IMR-90 (cell line): ENCODE measurements at regions not wholly inside any gene's neighbourhood (a gene's known extent, or its start where the extent isn't known, plus 50 kb on each side); places are given as distances from the start of the nearest gene placed in this dataset.

Experiments
- ATAC-seq: fragments of 200-7000 bp; cut with Tn5 transposase; 2 replicates; pipeline ENCODE4 v1.9.1; 2020; ENCODE audit warnings: low read depth, mild to moderate bottlenecking, moderate library complexity
- BruUV-seq: library from RNA; stranded (reverse); fragments of 400-500 nt; replicated peaks from 2 replicates; lab custom pipeline; 2021; lab: Mats Ljungman, UMichigan
- CTCF ChIA-PET: fragments of 300-600 bp; formaldehyde crosslinking; extraction: SDS; loops from one replicate; lab custom pipeline; 2021; ENCODE audit warnings: antibody characterized with exemption; lab: Yijun Ruan, JAX
- POLR2A ChIA-PET: fragments of 300-600 bp; sonication (Branson Sonifier 250); formaldehyde crosslinking; loops from one replicate; lab custom pipeline; 2022; ENCODE audit warnings: antibody characterized with exemption; ENCODE audit not compliant: unreplicated experiment; lab: Charles Lee
- DNase-seq: peaks from one replicate; pipeline ENCODE4 v3.0.0; 2013
- H2AFZ ChIP-seq: replicated peaks from 2 replicates; pipeline ENCODE3; 2013; ENCODE audit warnings: low read length, mild to moderate bottlenecking; ENCODE audit not compliant: poor library complexity
- H2AK5ac ChIP-seq: 2 replicates; pipeline ENCODE4 v1.6.1; 2013; ENCODE audit warnings: low read depth, low read length, inconsistent platforms
- H2AK9ac ChIP-seq: replicated peaks from 2 replicates; pipeline ENCODE3; 2013; ENCODE audit warnings: mild to moderate bottlenecking, low read depth, low read length, moderate library complexity; ENCODE audit not compliant: poor library complexity
- H2BK120ac ChIP-seq: 2 replicates; pipeline ENCODE4 v1.6.1; 2013; ENCODE audit warnings: low read depth, low read length, inconsistent platforms
- H2BK15ac ChIP-seq: 3 replicates; pipeline ENCODE4 v1.6.1; 2013; ENCODE audit warnings: low read depth, low read length, inconsistent platforms
- H2BK20ac ChIP-seq: 2 replicates; pipeline ENCODE4 v1.6.1; 2013; ENCODE audit warnings: low read depth, mild to moderate bottlenecking, inconsistent platforms, low read length, moderate library complexity
- H2BK5ac ChIP-seq: 2 replicates; pipeline ENCODE4 v1.6.1; 2013; ENCODE audit warnings: mild to moderate bottlenecking, low read depth, low read length, inconsistent platforms; ENCODE audit not compliant: poor library complexity, severe bottlenecking
- H3K14ac ChIP-seq: replicated peaks from 2 replicates; pipeline ENCODE4 v1.6.1; 2013; ENCODE audit warnings: low read depth, low read length, inconsistent platforms
- H3K18ac ChIP-seq: 2 replicates; pipeline ENCODE4 v1.6.1; 2013; ENCODE audit warnings: low read depth, low read length, control low read depth
- H3K23ac ChIP-seq: 2 replicates; pipeline ENCODE4 v1.6.1; 2013; ENCODE audit warnings: low read depth, low read length, inconsistent platforms
- H3K27ac ChIP-seq: 2 replicates; pipeline ENCODE4 v1.5.1; 2013; ENCODE audit warnings: mild to moderate bottlenecking, control low read depth, low read length; ENCODE audit not compliant: insufficient read depth
- H3K27me3 ChIP-seq: 2 replicates; pipeline ENCODE4 v1.6.1; 2013; ENCODE audit warnings: low read length; ENCODE audit not compliant: control insufficient read depth, insufficient read depth
- H3K36me3 ChIP-seq: 2 replicates; pipeline ENCODE4 v1.6.1; 2013; ENCODE audit warnings: low read length, mixed read lengths; ENCODE audit not compliant: control insufficient read depth, insufficient read depth
- H3K4ac ChIP-seq: 2 replicates; pipeline ENCODE4 v1.6.1; 2013; ENCODE audit warnings: low read depth, low read length, inconsistent platforms
- H3K4me1 ChIP-seq: 2 replicates; pipeline ENCODE4 v1.6.1; 2013; ENCODE audit warnings: low read length, mixed read lengths; ENCODE audit not compliant: control insufficient read depth, insufficient read depth
- H3K4me2 ChIP-seq: 2 replicates; pipeline ENCODE4 v1.6.1; 2013; ENCODE audit warnings: low read depth, mild to moderate bottlenecking, control low read depth, low read length, moderate library complexity
- H3K4me3 ChIP-seq: 2 replicates; pipeline ENCODE4 v1.5.1; 2013; ENCODE audit warnings: low read depth, mild to moderate bottlenecking, control low read depth, low read length, moderate library complexity; ENCODE audit not compliant: insufficient read depth
- H3K56ac ChIP-seq: 2 replicates; pipeline ENCODE4 v1.6.1; 2013; ENCODE audit warnings: low read length, inconsistent platforms; ENCODE audit not compliant: insufficient read depth; ENCODE audit errors: extremely low read depth
- H3K79me1 ChIP-seq, 2 experiments: 2 replicates each; pipeline ENCODE4 v1.6.1; 2013; ENCODE audit warnings: low read length in 2 of 2, inconsistent platforms in 1 of 2, low read depth in 1 of 2
- H3K9ac ChIP-seq: 2 replicates; pipeline ENCODE4 v1.6.1; 2013; ENCODE audit warnings: low read depth, low read length, control low read depth
- H3K9me1 ChIP-seq: 2 replicates; pipeline ENCODE4 v1.6.1; 2013; ENCODE audit warnings: low read length, inconsistent platforms; ENCODE audit not compliant: insufficient read depth
- H3K9me3 ChIP-seq: 2 replicates; pipeline ENCODE4 v1.6.1; 2013; ENCODE audit warnings: low read length; ENCODE audit not compliant: control insufficient read depth, insufficient read depth
- H4K20me1 ChIP-seq: 2 replicates; pipeline ENCODE4 v1.6.1; 2013; ENCODE audit warnings: low read length, inconsistent platforms; ENCODE audit not compliant: insufficient read depth
- H4K5ac ChIP-seq: 2 replicates; pipeline ENCODE4 v1.6.1; 2013; ENCODE audit warnings: mild to moderate bottlenecking, low read depth, low read length, control low read depth
- H4K8ac ChIP-seq, 2 experiments: 2 replicates each; pipeline ENCODE4 v1.6.1; 2013; ENCODE audit warnings: low read depth in 2 of 2, low read length in 2 of 2, control low read depth in 1 of 2, inconsistent platforms in 1 of 2
- H4K91ac ChIP-seq: 2 replicates; pipeline ENCODE4 v1.6.1; 2013; ENCODE audit warnings: low read depth, low read length, inconsistent platforms; ENCODE audit not compliant: insufficient read depth
- BHLHE40 ChIP-seq: fragments of 150-350 bp; IDR thresholded peaks from 2 replicates; pipeline ENCODE4 v1.6.1; 2016; ENCODE audit warnings: mild to moderate bottlenecking, low read depth, low read length
- CEBPB ChIP-seq: IDR thresholded peaks from 2 replicates; pipeline ENCODE4 v1.6.1; 2012; ENCODE audit warnings: low read depth, low read length, improper control_type of control experiment
- FOS ChIP-seq: fragments of 150-350 bp; IDR thresholded peaks from 2 replicates; pipeline ENCODE4 v1.6.1; 2016; ENCODE audit warnings: low read depth, low read length
- MAFK ChIP-seq: IDR thresholded peaks from 2 replicates; pipeline ENCODE4 v1.6.1; 2012; ENCODE audit warnings: low read depth, low read length, improper control_type of control experiment
- MAZ ChIP-seq: IDR thresholded peaks from 2 replicates; pipeline ENCODE4 v1.6.1; 2012; ENCODE audit warnings: low read depth, mild to moderate bottlenecking, low read length, improper control_type of control experiment, moderate library complexity, borderline replicate concordance
- MXI1 ChIP-seq: IDR thresholded peaks from 2 replicates; pipeline ENCODE4 v1.6.1; 2012; ENCODE audit warnings: low read depth, mild to moderate bottlenecking, low read length, moderate library complexity, borderline replicate concordance
- NFE2L2 ChIP-seq: fragments of 150-350 bp; IDR thresholded peaks from 2 replicates; pipeline ENCODE4 v1.6.1; 2016; ENCODE audit warnings: low read depth, mild to moderate bottlenecking, low read length
- POLR2A ChIP-seq: IDR thresholded peaks from 2 replicates; pipeline ENCODE4 v1.6.1; 2012; ENCODE audit warnings: mild to moderate bottlenecking, low read depth, low read length
- RCOR1 ChIP-seq: IDR thresholded peaks from 2 replicates; pipeline ENCODE4 v1.6.1; 2012; ENCODE audit warnings: mild to moderate bottlenecking, low read length, improper control_type of control experiment; ENCODE audit not compliant: insufficient replicate concordance
- RFX5 ChIP-seq: IDR thresholded peaks from 2 replicates; pipeline ENCODE4 v1.8.0; 2012; ENCODE audit warnings: low read depth, mild to moderate bottlenecking, low read length, moderate library complexity
- SMC3 ChIP-seq: fragments of 150-350 bp; IDR thresholded peaks from 2 replicates; pipeline ENCODE4 v1.6.1; 2016; ENCODE audit warnings: low read depth, mild to moderate bottlenecking, antibody characterized with exemption, low read length, moderate library complexity
- WGBS, 2 experiments: methylation state at CpG; one replicate each; pipeline versions ENCODE4 v1.1.5 to v1.1.7; 2013; ENCODE audit warnings: missing lambda C conversion rate in 2 of 2; ENCODE audit not compliant: insufficient read length in 1 of 2; ENCODE audit errors: extremely low coverage in 2 of 2; 5-methylcytosine and 5-hydroxymethylcytosine counted together
- dilution Hi-C: fragments of 300-500 bp; cut with HindIII; formaldehyde crosslinking; loops from one replicate; pipeline ENCODE4 v1.14.3; 2018; ENCODE audit warnings: low sequenced_read_pairs; ENCODE audit not compliant: unreplicated experiment
- in situ Hi-C: fragments of 300-500 bp; cut with MboI; formaldehyde crosslinking; loops from 3 replicates; pipeline ENCODE4 v1.14.3; 2019; ENCODE audit warnings: low sequenced_read_pairs, inconsistent platforms, mixed read lengths
- intact Hi-C: fragments of 100-400 bp; cut with micrococcal nuclease; formaldehyde crosslinking; loops from 2 replicates; pipeline ENCODE4 v1.10.0; 2022
- TF ChIP-seq, protein P1 (sequence below): fragments of 150-350 bp; IDR thresholded peaks from 2 replicates; pipeline ENCODE4 v1.6.1; 2017; ENCODE audit warnings: mild to moderate bottlenecking, antibody characterized with exemption, low read length, low read depth

DNA sequence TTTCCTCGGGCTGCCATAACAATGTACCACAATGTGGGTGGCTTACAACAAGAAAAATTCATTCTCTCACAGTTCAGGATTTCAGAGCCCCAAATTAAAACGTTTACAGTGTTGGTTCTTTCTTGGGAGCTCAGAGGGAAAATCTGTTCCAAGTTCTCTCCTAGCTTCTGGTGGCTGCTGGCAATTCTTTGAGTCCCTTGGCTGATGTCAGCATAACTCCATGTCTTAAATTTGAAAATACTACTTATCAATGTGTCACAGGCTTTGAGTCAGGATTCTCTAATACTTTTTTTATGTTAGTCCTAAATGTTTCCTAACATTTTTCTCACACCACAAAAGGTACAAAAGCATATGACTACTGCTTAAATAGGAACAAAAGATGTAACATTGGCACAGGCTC lies 198.4 kb upstream of the ATXN7L3B start:
- Histone ChIP-seq H2BK5ac (no peak overlapping the region), H3K9me3 (no peaks in the 10 kb centered on the region), H2AK5ac (no peak overlapping the region), H3K27ac (no peak overlapping the region), H2AFZ (no peak overlapping the region), H2AK9ac (no peak overlapping the region), H4K5ac (no peak overlapping the region), H3K36me3 (no peaks in the 10 kb centered on the region), H3K27me3 (no peaks in the 10 kb centered on the region), H4K91ac (no peak overlapping the region), H2BK120ac (no peak overlapping the region), H3K14ac (no peak overlapping the region), H3K4me2 (no peak overlapping the region), H3K56ac (no peak overlapping the region), H3K9me1 (no peaks in the 10 kb centered on the region), H2BK20ac (no peak overlapping the region), H3K4me1 (no peaks in the 10 kb centered on the region), H3K18ac (no peak overlapping the region), H3K4me3 (no peak overlapping the region), H4K20me1 (no peaks in the 10 kb centered on the region), H3K9ac (no peak overlapping the region), H4K8ac (no peak overlapping the region), H2BK15ac (no peak overlapping the region), H3K79me1 (no peaks in the 10 kb centered on the region), H3K23ac (no peak overlapping the region), H3K4ac (no peak overlapping the region)
- dilution Hi-C loops (no loop called here), intact Hi-C loops (no loop called here), in situ Hi-C loops (no loop called here)
- POLR2A ChIA-PET: no interaction called here
- CTCF ChIA-PET: interaction anchor here (0.6 kb wide), 1 partner anchor 41 kb away, joined by 3 read pairs; no protein-coding TSS in a partner anchor
- BruUV-seq: no TSS peak
- DNase-seq: no peak
- TF ChIP-seq BHLHE40: no peak
- TF ChIP-seq FOS: no peak
- TF ChIP-seq POLR2A: no peak
- TF ChIP-seq, protein P1, sequence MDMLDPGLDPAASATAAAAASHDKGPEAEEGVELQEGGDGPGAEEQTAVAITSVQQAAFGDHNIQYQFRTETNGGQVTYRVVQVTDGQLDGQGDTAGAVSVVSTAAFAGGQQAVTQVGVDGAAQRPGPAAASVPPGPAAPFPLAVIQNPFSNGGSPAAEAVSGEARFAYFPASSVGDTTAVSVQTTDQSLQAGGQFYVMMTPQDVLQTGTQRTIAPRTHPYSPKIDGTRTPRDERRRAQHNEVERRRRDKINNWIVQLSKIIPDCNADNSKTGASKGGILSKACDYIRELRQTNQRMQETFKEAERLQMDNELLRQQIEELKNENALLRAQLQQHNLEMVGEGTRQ: no peak
- no peak for TF ChIP-seq MXI1
- no peak for TF ChIP-seq SMC3
- no peak for TF ChIP-seq MAZ
- TF ChIP-seq RFX5: no peak
- no peak for TF ChIP-seq RCOR1
- TF ChIP-seq NFE2L2: no peak
- TF ChIP-seq CEBPB: no peak
- no peak for TF ChIP-seq MAFK
- ATAC-seq: no peak
- no CpG with 5 or more reads among the region's 2 CpGs for WGBS, 2 experiments
